Thyroid gland (tissue), 4 donors: ENCODE measurements at regions not wholly inside any gene's neighbourhood (a gene's known extent, or its start where the extent isn't known, plus 50 kb on each side); places are given as distances from the start of the nearest gene placed in this dataset.

Experiments
- DNase-seq, 2 donors: peaks; one replicate each; pipeline ENCODE4 v3.0.0-alpha.2; 2019
- H3K27ac ChIP-seq, 3 donors: fragments of 200-600 bp; sonication (generic); 1 replicate in 2 of 3; 2 replicates in 1 of 3; pipeline ENCODE4 v1.5.1; 2016 to 2019; ENCODE audit warnings: mild to moderate bottlenecking in 1 of 3, moderate library complexity in 1 of 3
- H3K27me3 ChIP-seq: fragments of 200-600 bp; sonication (generic); one replicate; pipeline ENCODE4 v1.5.1; 2019
- H3K36me3 ChIP-seq, 2 donors: fragments of 200-600 bp; sonication (generic); one replicate each; pipeline ENCODE4 v1.5.1; 2016 to 2019
- H3K4me1 ChIP-seq, 2 donors: fragments of 200-600 bp; sonication (generic); one replicate each; pipeline ENCODE4 v1.5.1; 2017 to 2019
- H3K4me3 ChIP-seq, 3 donors: fragments of 200-600 bp; sonication (generic); replicated peaks in 1 of 3; 1 replicate in 2 of 3; 2 replicates in 1 of 3; pipeline ENCODE4 v1.5.1; 2016; ENCODE audit warnings: mild to moderate bottlenecking in 1 of 3
- H3K9me3 ChIP-seq: fragments of 200-600 bp; sonication (generic); one replicate; pipeline ENCODE4 v1.5.1; 2017
- POLR2A ChIP-seq, 2 donors: fragments of 450-650 bp; IDR thresholded peaks; one replicate each; pipeline ENCODE4 v1.6.1; 2017; ENCODE audit warnings: antibody characterized with exemption in 2 of 2, mild to moderate bottlenecking in 2 of 2, moderate library complexity in 1 of 2
- WGBS, 2 donors: methylation state at CpG; one replicate each; pipeline ENCODE4 v1.1.5; 2017; 5-methylcytosine and 5-hydroxymethylcytosine counted together
- intact Hi-C: fragments of 100-400 bp; cut with DNase I; formaldehyde crosslinking; loops from one replicate; pipeline ENCODE4 v1.15.1; 2023
- TF ChIP-seq, protein P1 (sequence below), 6 experiments: fragments of 200-600 bp in 3 of 6; fragments of 450-650 bp in 3 of 6; sonication (generic) in 3 of 6; IDR thresholded peaks; one replicate each; pipeline ENCODE4 v1.5.1; 2016 to 2019; ENCODE audit warnings: antibody characterized with exemption in 6 of 6, mild to moderate bottlenecking in 2 of 6, inconsistent platforms in 1 of 6, moderate library complexity in 1 of 6

DNA sequence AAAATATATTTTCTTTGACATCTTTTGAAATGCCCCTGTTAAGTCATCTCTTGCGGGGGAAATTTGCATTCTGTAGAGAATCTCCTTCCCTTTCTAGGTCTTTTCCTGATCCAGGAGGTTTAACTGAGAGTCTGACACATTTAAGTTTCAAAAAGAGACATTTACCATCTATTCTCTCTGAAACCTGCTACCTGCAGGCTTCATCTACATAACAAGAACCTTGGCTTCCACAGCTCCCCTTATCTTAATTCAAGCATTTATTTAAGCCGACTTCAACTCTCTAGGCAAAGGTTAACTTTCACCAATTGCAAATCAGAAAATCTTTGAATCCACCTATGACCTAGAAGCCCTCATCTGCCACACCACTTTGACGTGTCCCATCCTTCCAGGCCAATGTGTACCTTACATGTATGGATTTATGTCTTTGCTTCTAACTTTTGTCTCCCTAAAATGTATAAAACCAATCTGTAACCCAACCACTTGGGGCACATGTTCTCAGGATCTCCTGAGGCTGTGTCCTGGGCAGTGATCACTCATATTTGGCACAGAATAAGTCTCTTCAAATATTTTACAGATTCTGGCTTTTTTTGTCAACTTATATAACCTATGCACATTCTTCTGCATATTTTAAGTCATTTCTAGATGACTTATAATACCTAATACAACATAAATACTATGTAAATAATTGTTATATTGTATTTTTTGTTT, 666.7 kb downstream of the UTRN start:
- Histone ChIP-seq H3K36me3 (no peaks in the 10 kb centered on the region), H3K4me3 (no peak overlapping the region), H3K27ac (no peak overlapping the region), H3K9me3 (no peaks in the 10 kb centered on the region), H3K4me1 (no peaks in the 10 kb centered on the region), H3K27me3 (no peaks in the 10 kb centered on the region)
- WGBS, 2 donors: 59 to 61% methylated on average over 3 of the region's 3 CpGs
- no peak for DNase-seq
- intact Hi-C loops: no loop called here
- TF ChIP-seq POLR2A (IDR thresholded peaks at IDR 0.05): no peak
- TF ChIP-seq, protein P1, sequence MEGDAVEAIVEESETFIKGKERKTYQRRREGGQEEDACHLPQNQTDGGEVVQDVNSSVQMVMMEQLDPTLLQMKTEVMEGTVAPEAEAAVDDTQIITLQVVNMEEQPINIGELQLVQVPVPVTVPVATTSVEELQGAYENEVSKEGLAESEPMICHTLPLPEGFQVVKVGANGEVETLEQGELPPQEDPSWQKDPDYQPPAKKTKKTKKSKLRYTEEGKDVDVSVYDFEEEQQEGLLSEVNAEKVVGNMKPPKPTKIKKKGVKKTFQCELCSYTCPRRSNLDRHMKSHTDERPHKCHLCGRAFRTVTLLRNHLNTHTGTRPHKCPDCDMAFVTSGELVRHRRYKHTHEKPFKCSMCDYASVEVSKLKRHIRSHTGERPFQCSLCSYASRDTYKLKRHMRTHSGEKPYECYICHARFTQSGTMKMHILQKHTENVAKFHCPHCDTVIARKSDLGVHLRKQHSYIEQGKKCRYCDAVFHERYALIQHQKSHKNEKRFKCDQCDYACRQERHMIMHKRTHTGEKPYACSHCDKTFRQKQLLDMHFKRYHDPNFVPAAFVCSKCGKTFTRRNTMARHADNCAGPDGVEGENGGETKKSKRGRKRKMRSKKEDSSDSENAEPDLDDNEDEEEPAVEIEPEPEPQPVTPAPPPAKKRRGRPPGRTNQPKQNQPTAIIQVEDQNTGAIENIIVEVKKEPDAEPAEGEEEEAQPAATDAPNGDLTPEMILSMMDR (IDR thresholded peaks at IDR 0.05): no peak

DNA sequence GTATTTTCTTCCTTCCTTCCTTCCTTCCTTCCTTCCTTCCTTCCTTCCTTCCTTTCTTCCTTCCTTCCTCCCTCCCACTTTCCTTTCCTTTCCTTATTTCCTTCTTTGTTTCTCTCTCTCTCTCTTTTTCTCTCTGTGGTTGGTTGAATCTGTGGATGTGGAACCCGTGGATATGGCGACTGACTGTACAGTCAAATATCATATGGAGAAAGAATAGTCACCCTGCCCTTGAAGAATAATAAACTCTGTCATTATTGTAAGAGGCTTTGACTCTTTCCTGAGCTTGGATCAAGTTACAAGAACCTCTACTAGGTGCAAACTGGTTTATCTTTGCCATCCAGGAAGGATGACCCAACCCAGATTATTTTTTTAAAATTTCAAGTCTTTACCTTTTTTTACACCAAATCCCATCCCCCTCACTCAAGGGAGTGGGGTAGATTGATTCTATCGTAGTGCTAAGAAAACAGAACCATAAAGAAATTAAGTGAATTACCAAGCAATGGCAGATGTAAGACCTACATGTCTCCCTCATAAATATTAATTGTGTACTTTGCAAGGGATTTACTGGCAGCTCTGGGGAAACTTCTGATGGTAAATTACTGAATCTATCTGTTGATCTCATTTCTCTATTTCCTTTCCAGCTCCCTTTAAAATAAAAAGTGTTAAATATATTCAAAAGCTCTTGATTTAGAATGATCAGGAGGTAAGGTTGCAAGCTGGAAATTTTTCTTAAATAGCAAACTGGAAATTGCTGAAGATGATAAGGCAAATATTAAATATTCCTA, 667.5 kb downstream of the UTRN start:
- WGBS, 2 donors: 88 to 93% methylated on average over 3 of the region's 3 CpGs
- no peak overlapping the region for H3K27ac ChIP-seq

DNA sequence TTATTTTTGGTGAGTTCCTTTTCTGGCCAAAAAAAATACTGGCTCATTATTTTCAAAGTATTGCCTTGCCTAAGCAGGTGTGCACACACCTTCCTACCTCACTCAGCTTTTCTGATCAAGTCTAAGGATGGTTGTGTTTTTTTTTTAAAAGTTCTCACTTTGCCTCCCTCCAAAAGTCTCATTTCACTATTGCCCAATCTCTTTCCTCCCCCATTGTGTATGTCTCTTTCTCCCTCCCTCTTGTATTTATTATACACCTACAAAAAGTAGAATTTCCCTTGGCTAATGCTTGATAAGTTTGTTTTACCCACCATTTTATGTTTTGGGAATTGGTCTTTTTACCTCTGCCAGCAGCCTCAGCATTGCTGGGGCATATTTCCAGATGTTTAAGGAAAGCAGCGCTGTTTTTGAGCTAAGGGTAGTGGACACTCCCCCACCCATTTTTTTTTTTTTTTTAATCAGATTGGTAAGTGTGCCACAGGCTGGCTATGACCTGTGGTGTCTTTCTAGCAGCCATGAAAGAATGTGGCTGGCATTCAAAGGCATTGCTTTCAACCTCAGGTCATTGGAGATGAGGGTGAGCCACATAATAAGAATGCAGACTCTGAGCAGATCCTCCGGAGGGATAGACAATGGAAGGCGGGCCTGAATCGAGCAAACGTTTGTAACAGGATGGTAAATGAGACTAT, 668.6 kb downstream of the UTRN start:
- intact Hi-C loops: no loop called here
- DNase-seq: no peak
- H3K9me3 ChIP-seq: no peaks in the 10 kb centered on the region
- H3K27me3 ChIP-seq: no peaks in the 10 kb centered on the region
- 66 to 67% methylated on average over 5 of the region's 5 CpGs for WGBS, 2 donors
- no peaks in the 10 kb centered on the region for H3K36me3 ChIP-seq
- H3K27ac ChIP-seq: no peak overlapping the region
- no peak overlapping the region for H3K4me3 ChIP-seq
- TF ChIP-seq, protein P1 (IDR thresholded peaks at IDR 0.05): no peak
- TF ChIP-seq POLR2A (IDR thresholded peaks at IDR 0.05): no peak
- H3K4me1 ChIP-seq: no peaks in the 10 kb centered on the region

More for the DNA sequence above, 667.5 kb downstream of the UTRN start:
- Histone ChIP-seq H3K4me3 (no peak overlapping the region), H3K36me3 (no peaks in the 10 kb centered on the region), H3K4me1 (no peaks in the 10 kb centered on the region), H3K9me3 (no peaks in the 10 kb centered on the region), H3K27me3 (no peaks in the 10 kb centered on the region)
- TF ChIP-seq POLR2A (IDR thresholded peaks at IDR 0.05): no peak
- TF ChIP-seq, protein P1 (IDR thresholded peaks at IDR 0.05): no peak
- no peak for DNase-seq
- intact Hi-C loops: no loop called here

DNA sequence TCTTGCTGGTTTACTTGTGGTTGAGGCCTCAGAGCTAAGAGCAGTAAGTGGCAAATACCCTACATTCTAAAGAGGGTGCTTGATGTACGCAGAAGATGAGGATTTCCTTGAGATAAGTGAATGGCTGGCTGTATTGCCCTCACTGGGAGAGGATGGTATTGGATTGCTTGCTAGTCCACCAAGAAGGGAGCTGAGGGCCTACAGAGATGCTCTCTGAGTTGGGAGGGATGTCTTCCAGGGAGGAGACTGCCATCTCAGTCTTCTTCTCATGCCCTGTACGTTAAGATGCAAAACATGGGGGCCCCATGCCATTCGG, 669.1 kb downstream of the UTRN start:
- intact Hi-C loops: no loop called here
- H3K36me3 ChIP-seq: no peaks in the 10 kb centered on the region
- no peak overlapping the region for H3K4me3 ChIP-seq
- 87 to 93% methylated on average over 3 of the region's 3 CpGs for WGBS, 2 donors
- no peaks in the 10 kb centered on the region for H3K9me3 ChIP-seq
- no peak overlapping the region for H3K27ac ChIP-seq
- TF ChIP-seq, protein P1 (IDR thresholded peaks at IDR 0.05): no peak
- no peak for TF ChIP-seq POLR2A (IDR thresholded peaks at IDR 0.05)
- DNase-seq: no peak
- no peaks in the 10 kb centered on the region for H3K27me3 ChIP-seq
- H3K4me1 ChIP-seq: no peaks in the 10 kb centered on the region

DNA sequence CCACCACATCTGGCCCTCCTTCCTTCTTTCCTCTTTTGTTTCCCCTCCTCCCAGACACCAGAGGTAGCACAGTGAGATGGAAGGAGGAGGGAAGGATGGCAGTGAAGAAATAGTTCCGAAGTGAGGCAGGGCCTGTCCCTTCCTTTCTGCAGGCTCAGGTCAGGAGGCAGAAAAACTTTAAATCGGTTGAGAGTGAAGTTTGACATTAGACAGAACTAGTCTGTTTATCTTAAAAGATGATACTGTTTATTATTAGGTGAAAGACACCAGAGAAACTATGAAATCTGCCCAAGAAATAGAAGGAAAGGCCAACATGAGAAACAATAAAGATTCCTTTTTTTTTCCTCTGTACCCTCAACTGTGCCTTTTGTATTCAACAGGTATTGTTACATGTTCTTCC, 670.3 kb downstream of the UTRN start:
- H3K27ac ChIP-seq: no peak overlapping the region
- 40 to 60% methylated on average over 2 of the region's 2 CpGs for WGBS, 2 donors
- intact Hi-C loops: no loop called here
- no peak overlapping the region for H3K4me3 ChIP-seq
- no peaks in the 10 kb centered on the region for H3K36me3 ChIP-seq
- H3K4me1 ChIP-seq: no peaks in the 10 kb centered on the region
- DNase-seq: no peak
- H3K27me3 ChIP-seq: no peaks in the 10 kb centered on the region
- TF ChIP-seq POLR2A (IDR thresholded peaks at IDR 0.05): no peak
- TF ChIP-seq, protein P1 (IDR thresholded peaks at IDR 0.05): no peak
- no peaks in the 10 kb centered on the region for H3K9me3 ChIP-seq
